Mesenchymal stem cell (in vitro differentiated cells and primary cell): ENCODE measurements at regions not wholly inside any gene's neighbourhood (a gene's known extent, or its start where the extent isn't known, plus 50 kb on each side); places are given as distances from the start of the nearest gene placed in this dataset.
"Not testable (repeated sequence)": the region's sequence is repeated elsewhere in the genome, so short reads cannot be mapped to it uniquely, and the experiment has no call there.

Experiments used
- DNase-seq: peaks from one replicate; pipeline ENCODE4 v3.0.0-alpha.2; 2013
- H2AFZ ChIP-seq: one replicate; pipeline ENCODE4 v1.6.1; 2013; ENCODE audit warnings: low read depth, mild to moderate bottlenecking, control low read depth, inconsistent platforms, low read length, moderate library complexity
- H2AK5ac ChIP-seq: 2 replicates; pipeline ENCODE4 v1.6.1; 2013; ENCODE audit warnings: low read length, moderate library complexity, mild to moderate bottlenecking, inconsistent platforms; ENCODE audit not compliant: severe bottlenecking
- H2BK120ac ChIP-seq: one replicate; pipeline ENCODE4 v1.6.1; 2013; ENCODE audit warnings: low read depth, mild to moderate bottlenecking, inconsistent platforms, low read length, moderate library complexity
- H2BK12ac ChIP-seq, 2 experiments: one replicate each; pipeline ENCODE4 v1.6.1; 2013; ENCODE audit warnings: inconsistent platforms in 2 of 2, low read length in 2 of 2, mild to moderate bottlenecking in 2 of 2, moderate library complexity in 2 of 2, control low read depth in 1 of 2
- H2BK15ac ChIP-seq: one replicate; pipeline ENCODE4 v1.6.1; 2013; ENCODE audit warnings: mild to moderate bottlenecking, low read depth, inconsistent platforms; ENCODE audit not compliant: poor library complexity, severe bottlenecking
- H2BK5ac ChIP-seq: 2 replicates; pipeline ENCODE4 v1.6.1; 2013; ENCODE audit warnings: low read depth, mild to moderate bottlenecking, low read length, control low read depth, inconsistent platforms; ENCODE audit not compliant: poor library complexity, severe bottlenecking
- H3K14ac ChIP-seq, 2 experiments: one replicate each; pipeline ENCODE4 v1.6.1; 2013; ENCODE audit warnings: inconsistent platforms in 2 of 2, low read length in 2 of 2, control low read depth in 1 of 2, mild to moderate bottlenecking in 1 of 2, moderate library complexity in 1 of 2
- H3K18ac ChIP-seq, 2 experiments: one replicate each; pipeline ENCODE4 v1.6.1; 2013; ENCODE audit warnings: inconsistent platforms in 2 of 2, low read length in 2 of 2, control low read depth in 1 of 2, low read depth in 1 of 2, mild to moderate bottlenecking in 1 of 2
- H3K23ac ChIP-seq, 2 experiments: one replicate each; pipeline ENCODE4 v1.6.1; 2013; ENCODE audit warnings: inconsistent platforms in 2 of 2, low read length in 2 of 2, mild to moderate bottlenecking in 2 of 2, moderate library complexity in 2 of 2, control low read depth in 1 of 2
- H3K27ac ChIP-seq: 2 replicates; pipeline ENCODE4 v1.5.1; 2013; ENCODE audit warnings: mild to moderate bottlenecking, moderate library complexity, low read length, control low read depth, inconsistent platforms; ENCODE audit not compliant: poor library complexity, severe bottlenecking
- H3K27me3 ChIP-seq, 2 experiments: 2 replicates each; pipeline versions ENCODE4 v1.6.1 to v1.7.0; 2013; ENCODE audit warnings: low read length in 2 of 2, mild to moderate bottlenecking in 2 of 2, moderate library complexity in 2 of 2, control low read depth in 1 of 2, inconsistent platforms in 1 of 2; ENCODE audit not compliant: control insufficient read depth in 1 of 2, insufficient read depth in 1 of 2
- H3K36me3 ChIP-seq, 2 experiments: 2 replicates each; pipeline versions ENCODE4 v1.6.1 to v1.7.0; 2013; ENCODE audit warnings: low read length in 2 of 2, control low read depth in 1 of 2, inconsistent platforms in 1 of 2, low read depth in 1 of 2, mild to moderate bottlenecking in 1 of 2; ENCODE audit not compliant: insufficient read depth in 2 of 2, control insufficient read depth in 1 of 2
- H3K4ac ChIP-seq, 2 experiments: one replicate each; pipeline ENCODE4 v1.6.1; 2013; ENCODE audit warnings: inconsistent platforms in 2 of 2, low read length in 2 of 2, mild to moderate bottlenecking in 2 of 2, moderate library complexity in 2 of 2, control low read depth in 1 of 2, low read depth in 1 of 2
- H3K4me1 ChIP-seq: 2 replicates; pipeline ENCODE4 v1.6.1; 2013; ENCODE audit warnings: low read depth, low read length, control low read depth; ENCODE audit not compliant: control insufficient read depth, insufficient read depth
- H3K4me2 ChIP-seq: 2 replicates; pipeline ENCODE4 v1.6.1; 2013; ENCODE audit warnings: low read length, mild to moderate bottlenecking, inconsistent platforms; ENCODE audit not compliant: poor library complexity, severe bottlenecking
- H3K4me3 ChIP-seq, 2 experiments: 2 replicates each; pipeline versions ENCODE4 v1.5.1 to v1.7.0; 2013; ENCODE audit warnings: low read length in 2 of 2, mild to moderate bottlenecking in 2 of 2, control low read depth in 1 of 2, low read depth in 1 of 2; ENCODE audit not compliant: insufficient read depth in 1 of 2
- H3K79me1 ChIP-seq: replicated peaks from 2 replicates; pipeline ENCODE4 v1.6.1; 2013; ENCODE audit warnings: mild to moderate bottlenecking, control low read depth, low read length, inconsistent platforms; ENCODE audit not compliant: poor library complexity, severe bottlenecking
- H3K9ac ChIP-seq: 2 replicates; pipeline ENCODE4 v1.7.0; 2013; ENCODE audit warnings: mild to moderate bottlenecking, low read length, moderate library complexity
- H3K9me3 ChIP-seq: 2 replicates; pipeline ENCODE4 v1.7.0; 2013; ENCODE audit warnings: mild to moderate bottlenecking, low read length; ENCODE audit not compliant: control insufficient read depth
- H4K8ac ChIP-seq: one replicate; pipeline ENCODE4 v1.6.1; 2013; ENCODE audit warnings: inconsistent platforms, mild to moderate bottlenecking, low read length, moderate library complexity
- H4K91ac ChIP-seq: one replicate; pipeline ENCODE4 v1.6.1; 2013; ENCODE audit warnings: mild to moderate bottlenecking, low read length, inconsistent platforms
- WGBS: methylation state at CpG from one replicate; pipeline ENCODE4 v1.1.7; 2013; ENCODE audit warnings: mixed read lengths; 5-methylcytosine and 5-hydroxymethylcytosine counted together

DNA sequence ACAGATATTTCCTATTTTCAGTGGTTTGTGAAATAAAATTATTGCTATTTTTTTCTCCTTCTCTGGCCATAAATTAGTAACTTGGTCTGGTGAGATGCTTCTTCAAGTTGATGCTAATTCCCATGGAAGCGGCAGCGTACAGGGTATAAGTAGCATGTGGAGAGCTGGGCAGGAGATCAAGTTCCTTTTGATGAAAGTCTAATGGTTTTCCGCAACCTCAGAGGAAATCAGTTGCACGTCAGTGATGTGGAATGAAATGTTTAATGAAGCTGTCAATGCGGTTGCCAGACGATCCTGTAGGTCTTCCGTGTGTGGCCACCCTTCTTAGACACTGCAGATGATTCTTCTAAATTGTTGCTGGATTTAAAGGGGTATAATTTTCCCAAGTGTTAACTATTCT is 236.4 kb upstream of the GRM3 start:
- Histone ChIP-seq H3K9me3 (no peaks in the 10 kb centered on the region), H3K23ac (no peak overlapping the region), H3K14ac (no peak overlapping the region), H3K36me3 (no peaks in the 10 kb centered on the region), H3K27me3 (no peaks in the 10 kb centered on the region), H2BK15ac (no peak overlapping the region), H2BK12ac (no peak overlapping the region), H4K8ac (no peak overlapping the region), H3K9ac (no peak overlapping the region), H2AFZ (no peak overlapping the region), H3K4me2 (no peak overlapping the region), H2BK5ac (no peak overlapping the region), H3K4me1 (no peaks in the 10 kb centered on the region), H3K4me3 (no peak overlapping the region), H3K79me1 (no peaks in the 10 kb centered on the region), H3K27ac (no peak overlapping the region), H2BK120ac (no peak overlapping the region), H3K4ac (no peak overlapping the region), H4K91ac (no peak overlapping the region), H2AK5ac (no peak overlapping the region), H3K18ac (no peak overlapping the region)
- DNase-seq = no peak
- 88% methylated on average over 7 of the region's 7 CpGs for WGBS

DNA sequence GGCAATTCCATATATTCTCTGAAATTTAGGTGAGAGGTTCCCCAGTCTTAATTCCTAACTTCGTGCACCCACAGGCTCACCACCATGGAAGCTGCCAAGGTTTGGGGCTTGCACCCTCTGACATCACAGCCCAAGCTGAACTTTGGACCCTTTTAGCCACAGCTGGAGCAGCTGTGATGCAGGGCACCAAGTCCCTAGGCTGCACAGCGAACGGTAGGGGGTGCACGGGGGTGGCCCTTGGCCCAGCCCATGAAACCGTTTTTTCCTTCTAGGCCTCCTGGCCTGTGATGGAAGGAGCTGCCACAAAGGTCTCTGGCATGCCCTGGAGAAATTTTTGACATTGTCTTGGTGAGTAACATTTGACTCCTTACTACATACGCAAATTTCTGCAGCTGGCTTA is 251.9 kb upstream of the GRM3 start:
- Histone ChIP-seq H3K4me1 (no peaks in the 10 kb centered on the region), H2BK12ac (no peak overlapping the region), H3K9me3 (no peaks in the 10 kb centered on the region)

DNA sequence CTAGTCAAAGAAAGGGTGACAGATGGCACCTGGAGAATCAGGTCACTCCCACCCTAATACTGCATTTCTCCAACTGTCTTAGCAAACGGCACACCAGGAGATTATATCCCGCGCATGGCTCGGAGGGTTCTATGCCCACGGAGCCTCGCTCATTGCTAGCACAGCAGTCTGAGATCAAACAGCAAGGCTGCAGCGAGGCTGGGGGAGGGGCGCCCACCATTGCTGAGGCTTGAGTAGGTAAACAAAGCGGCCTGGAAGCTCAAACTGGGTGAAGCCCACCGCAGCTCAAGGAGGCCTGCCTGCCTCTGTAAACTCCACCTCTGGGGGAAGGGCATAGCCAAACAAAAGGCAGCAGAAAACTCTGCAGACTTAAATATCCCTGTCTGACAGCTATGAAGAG is 268.1 kb upstream of the GRM3 start:
- H2BK5ac ChIP-seq, H3K4me3 ChIP-seq, H3K4me1 ChIP-seq, H3K18ac ChIP-seq, H3K23ac ChIP-seq, H3K4me2 ChIP-seq, H3K9me3 ChIP-seq, H2BK12ac ChIP-seq, H2BK15ac ChIP-seq, H3K4ac ChIP-seq, H3K36me3 ChIP-seq, H2AFZ ChIP-seq, H4K91ac ChIP-seq, H2BK120ac ChIP-seq, DNase-seq, H4K8ac ChIP-seq, H3K27ac ChIP-seq, H3K79me1 ChIP-seq, H3K14ac ChIP-seq, H2AK5ac ChIP-seq, H3K9ac ChIP-seq, H3K27me3 ChIP-seq: not testable (repeated sequence)
- 88% methylated on average over 10 of the region's 10 CpGs for WGBS

More for the DNA sequence above, 251.9 kb upstream of the GRM3 start:
- no peaks in the 10 kb centered on the region for H3K27me3 ChIP-seq
- no peak overlapping the region for H2BK5ac ChIP-seq
- no peak overlapping the region for H3K23ac ChIP-seq
- no peak for DNase-seq
- H3K4me3 ChIP-seq = no peak overlapping the region
- no peak overlapping the region for H3K9ac ChIP-seq
- no peak overlapping the region for H3K18ac ChIP-seq
- WGBS = 75% methylated on average over 6 of the region's 6 CpGs
- H4K8ac ChIP-seq = no peak overlapping the region
- no peak overlapping the region for H2AK5ac ChIP-seq
- H3K14ac ChIP-seq = no peak overlapping the region
- no peak overlapping the region for H3K27ac ChIP-seq
- H2BK120ac ChIP-seq = no peak overlapping the region
- no peak overlapping the region for H4K91ac ChIP-seq
- no peaks in the 10 kb centered on the region for H3K36me3 ChIP-seq
- no peaks in the 10 kb centered on the region for H3K79me1 ChIP-seq
- H3K4me2 ChIP-seq = no peak overlapping the region
- H2BK15ac ChIP-seq = no peak overlapping the region
- H2AFZ ChIP-seq = no peak overlapping the region
- H3K4ac ChIP-seq = no peak overlapping the region

DNA sequence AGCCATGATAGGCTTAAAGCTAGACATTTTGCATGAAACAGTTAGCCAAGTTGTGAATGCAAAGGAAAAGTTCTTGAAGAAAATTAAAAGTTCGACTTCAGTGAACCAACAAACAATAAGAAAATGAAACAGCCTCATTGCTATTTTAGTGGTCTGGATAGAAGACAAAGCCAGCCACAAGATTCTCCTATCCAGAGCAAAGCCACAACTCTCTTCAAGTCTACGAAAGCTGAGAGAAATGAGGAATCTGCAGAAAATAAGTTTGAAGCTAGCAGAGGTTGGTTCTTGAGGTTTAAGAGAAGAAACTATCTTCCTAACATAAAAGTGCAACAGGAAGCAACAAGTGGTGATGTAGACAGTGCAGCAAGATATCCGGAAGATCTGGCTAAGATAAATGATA is 271.4 kb upstream of the GRM3 start:
- H3K18ac ChIP-seq = no peak overlapping the region
- no peaks in the 10 kb centered on the region for H3K79me1 ChIP-seq
- H3K23ac ChIP-seq = no peak overlapping the region
- no peak for DNase-seq
- WGBS = no CpG with 5 or more reads among the region's 3 CpGs
- no peak overlapping the region for H3K4ac ChIP-seq
- H3K36me3 ChIP-seq = no peaks in the 10 kb centered on the region
- H3K4me3 ChIP-seq = no peak overlapping the region
- H2AFZ ChIP-seq = no peak overlapping the region
- H3K9ac ChIP-seq = no peak overlapping the region
- no peaks in the 10 kb centered on the region for H3K4me1 ChIP-seq
- H3K14ac ChIP-seq = no peak overlapping the region
- no peak overlapping the region for H3K27ac ChIP-seq
- no peak overlapping the region for H2BK120ac ChIP-seq
- H3K4me2 ChIP-seq = no peak overlapping the region
- H2AK5ac ChIP-seq = no peak overlapping the region
- H2BK12ac ChIP-seq = no peak overlapping the region
- no peak overlapping the region for H2BK5ac ChIP-seq
- H4K8ac ChIP-seq = no peak overlapping the region
- H3K27me3 ChIP-seq = no peaks in the 10 kb centered on the region
- H2BK15ac ChIP-seq = no peak overlapping the region
- H3K9me3 ChIP-seq = peaks cover 3% of the 10 kb centered on the region
- H4K91ac ChIP-seq = no peak overlapping the region
